ENCODE measurements at regions not wholly inside any gene's neighbourhood (a gene's known extent, or its start where the extent isn't known, plus 50 kb on each side); places are given as distances from the start of the nearest gene placed in this dataset.
A peak's percentile ranks its signal among the peaks of the same experiment; 100 is the strongest.

GRCh38 chr10:118246332-118247295, 95.5 kb downstream of the FAM204A start:
- DNase-seq = no peak

GRCh38 chr10:118243907-118244306, 98.2 kb downstream of the FAM204A start:
- no peak for DNase-seq

GRCh38 chr10:118241229-118242137, 100.6 kb downstream of the FAM204A start:
- peak; percentile 36 for DNase-seq

GRCh38 chr10:118239236-118239630, 102.9 kb downstream of the FAM204A start:
- DNase-seq = no peak

DNA sequence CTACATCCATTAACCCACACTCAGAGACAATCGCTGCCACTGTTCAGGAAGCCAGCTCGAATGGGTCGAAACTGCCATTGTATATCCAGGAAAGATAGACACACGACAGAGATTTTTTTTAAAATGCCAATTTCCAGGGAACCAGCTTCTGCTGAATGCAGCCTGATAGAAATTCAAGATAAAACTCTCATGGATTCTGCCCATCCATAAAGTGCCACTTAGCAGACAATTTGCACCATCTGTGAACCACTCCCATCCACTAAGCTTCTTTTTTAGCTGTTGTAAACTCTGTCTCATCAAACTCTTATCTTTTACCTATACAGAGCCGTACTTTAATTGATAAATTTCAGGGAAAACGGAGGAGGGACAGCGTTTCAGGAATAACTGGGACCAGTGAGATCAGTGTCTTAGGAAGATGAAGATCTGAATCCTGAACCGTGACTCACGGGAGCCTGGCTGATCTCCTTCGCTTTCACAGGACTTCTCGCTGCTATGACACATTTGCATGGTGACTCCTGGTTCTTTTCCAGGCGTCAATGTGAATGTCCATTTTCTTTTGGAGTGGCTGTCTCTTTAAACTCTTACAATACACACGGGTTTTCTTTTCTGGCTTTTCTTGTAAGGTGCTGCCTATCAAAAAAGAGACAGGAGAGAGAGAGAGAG, 103.4 kb downstream of the FAM204A start:
- DNase-seq = no peak

DNA sequence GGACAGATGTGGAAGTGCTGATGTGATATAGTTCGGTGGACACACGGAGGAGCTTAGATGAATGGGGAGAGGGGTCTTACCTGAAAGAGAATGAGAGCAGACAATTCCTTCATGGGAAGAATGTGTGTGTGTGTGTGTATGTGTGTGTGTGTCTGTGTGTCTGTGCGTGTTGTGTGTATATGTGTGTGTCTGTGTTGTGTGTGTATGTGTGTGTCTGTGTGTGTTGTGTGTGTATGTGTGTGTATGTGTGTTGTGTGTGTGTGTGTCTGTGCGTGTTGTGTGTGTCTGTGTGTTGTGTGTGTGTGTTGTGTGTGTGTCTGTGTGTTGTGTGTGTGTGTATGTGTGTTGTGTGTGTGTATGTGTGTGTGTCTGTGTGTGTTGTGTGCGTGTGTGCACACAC, 104.2 kb downstream of the FAM204A start:
- no peak for DNase-seq

GRCh38 chr10:118234683-118235082, 107.4 kb downstream of the FAM204A start:
- no peak for DNase-seq

DNA sequence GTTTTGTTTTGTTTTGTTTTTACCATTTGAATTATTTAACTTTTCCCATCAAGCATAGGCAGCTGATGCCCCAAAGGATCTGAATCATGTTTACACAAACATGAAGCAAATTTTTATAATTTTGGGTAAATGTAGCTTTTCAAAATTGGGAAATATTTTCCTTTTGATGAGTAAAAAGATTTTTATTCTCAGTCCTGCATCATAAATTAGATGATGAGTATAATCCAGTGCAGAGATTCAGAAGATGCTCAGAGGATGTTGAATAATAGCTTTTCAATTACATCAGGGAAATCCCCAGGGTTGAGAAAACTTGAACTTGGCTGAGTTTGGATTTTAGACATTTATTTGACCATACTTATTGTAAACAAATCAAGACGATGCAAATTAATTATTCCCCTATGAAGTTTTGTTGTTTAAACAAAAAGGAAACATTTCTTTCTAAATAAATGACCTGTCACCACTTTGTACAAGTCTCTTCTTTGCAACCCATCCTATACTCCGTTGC, 121.7 kb downstream of the FAM204A start:
- no peak for DNase-seq

GRCh38 chr10:118218562-118218961, 123.6 kb downstream of the FAM204A start:
- no peak for DNase-seq

- no peak for DNase-seq
Measured at GRCh38 chr10:118216571-118217170, 125.5 kb downstream of the FAM204A start.

GRCh38 chr10:118216020-118216419, 126.1 kb downstream of the FAM204A start:
- DNase-seq = no peak

- DNase-seq = no peak
Measured at GRCh38 chr10:118214776-118215175, 127.3 kb downstream of the FAM204A start.

- no peak for DNase-seq
Measured at GRCh38 chr10:118213436-118213835, 128.7 kb downstream of the FAM204A start.

DNA sequence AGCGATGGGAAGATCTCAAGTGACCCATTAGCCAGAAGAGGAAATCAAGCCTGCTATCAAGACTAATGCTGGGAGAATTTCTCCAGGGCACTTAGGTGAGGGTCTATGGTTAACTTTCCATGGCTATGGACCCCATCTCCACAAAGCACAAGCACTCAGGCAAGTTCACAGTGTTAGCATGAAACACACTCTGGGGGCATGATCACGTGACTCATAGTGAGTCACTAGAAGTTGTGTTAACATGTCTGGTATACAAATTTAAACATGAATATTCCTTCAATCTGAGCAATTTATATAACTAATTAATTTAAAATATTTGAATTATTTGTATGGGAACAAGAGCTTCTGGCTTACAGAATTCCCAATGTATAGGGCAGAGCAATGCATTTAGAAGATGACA, 131.8 kb downstream of the FAM204A start:
- no peak for DNase-seq

DNA sequence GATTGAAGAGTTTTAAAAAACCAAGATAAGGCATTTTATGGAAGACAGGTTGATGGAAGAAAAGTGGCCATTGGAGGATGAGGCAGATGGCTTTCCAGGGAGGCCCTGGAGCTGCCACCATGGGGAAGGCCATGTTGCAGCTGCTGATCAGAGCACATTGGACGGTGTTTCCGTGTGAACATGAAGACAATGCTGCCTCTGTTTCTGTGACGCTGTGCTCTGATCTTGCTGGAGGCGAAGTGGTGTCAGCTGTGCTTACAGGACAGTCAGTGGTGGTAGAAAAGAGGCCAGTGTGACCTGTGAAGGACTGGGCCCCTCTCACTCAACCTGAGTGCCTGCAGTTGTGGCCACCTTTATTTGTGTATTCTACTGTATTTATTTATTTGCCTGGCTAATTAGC, 132.9 kb downstream of the FAM204A start:
- DNase-seq = no peak

DNA sequence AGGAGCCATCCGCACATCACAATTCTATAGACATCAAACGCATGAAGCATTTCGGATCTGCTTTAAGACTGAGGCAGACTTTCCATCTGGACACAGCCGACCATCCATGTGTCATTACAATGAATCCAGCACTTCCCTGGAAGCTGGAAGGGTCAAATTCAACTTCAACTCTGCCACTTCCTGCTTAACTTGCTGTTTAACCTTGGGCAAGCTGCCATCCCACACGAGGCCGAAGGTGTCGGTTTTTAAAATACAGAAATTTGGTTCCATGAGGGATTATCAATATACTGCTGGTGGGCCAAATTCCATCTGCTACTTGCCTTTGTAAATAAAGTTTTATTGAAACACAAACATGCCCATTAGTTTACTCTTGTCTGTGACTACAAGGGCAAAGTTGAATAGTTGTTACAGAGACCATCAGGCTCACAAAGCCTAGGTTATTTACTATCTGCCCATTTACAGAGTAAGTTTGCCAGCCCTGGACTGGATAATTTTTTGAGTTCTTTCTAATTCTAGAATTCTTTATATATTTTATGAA, 134.6 kb downstream of the FAM204A start:
- DNase-seq = no peak

- no peak for DNase-seq
Measured at GRCh38 chr10:118204292-118204943, 137.7 kb downstream of the FAM204A start.

DNA sequence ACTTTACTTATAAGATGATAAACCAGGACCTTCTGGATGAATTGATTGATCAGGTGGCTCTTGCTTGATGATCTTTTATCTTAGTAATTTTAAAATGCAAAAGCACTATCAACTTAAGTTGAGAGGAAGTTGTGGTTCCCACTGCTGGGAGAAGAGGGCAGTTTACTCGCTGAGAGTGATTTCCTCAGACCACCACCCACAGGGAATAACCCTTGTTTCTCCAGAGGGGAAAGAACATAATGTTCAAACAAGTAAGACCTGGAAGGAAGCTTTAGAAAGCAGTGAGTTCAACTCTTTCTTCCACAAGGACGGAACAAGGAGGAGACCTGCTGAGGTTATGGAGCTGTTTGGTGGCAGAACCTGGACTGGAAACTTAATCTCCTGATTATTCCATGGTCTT, 138.7 kb downstream of the FAM204A start:
- DNase-seq = no peak

DNA sequence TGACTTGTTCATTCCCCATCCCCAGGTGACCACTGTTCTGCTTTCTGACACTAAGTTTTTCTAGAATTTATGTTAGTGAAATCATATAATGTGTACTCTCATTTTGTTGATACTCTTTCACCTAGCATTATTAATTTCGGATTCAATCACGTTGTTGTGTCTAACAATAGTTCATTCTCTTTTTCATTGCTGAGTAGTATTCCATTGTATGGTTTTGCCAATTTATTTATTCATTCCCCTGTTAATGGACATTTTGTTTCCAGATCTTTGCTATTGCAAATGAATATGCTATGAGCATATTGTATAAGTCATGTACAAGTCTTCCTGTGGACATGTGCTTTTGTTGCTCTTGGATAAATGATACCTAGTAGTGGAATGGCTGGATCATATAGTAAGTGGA, 146.4 kb downstream of the FAM204A start:
- no peak for DNase-seq

- DNase-seq = no peak
Measured at GRCh38 chr10:118193642-118194041, 146.9 kb upstream of the RAB11FIP2 start.

DNA sequence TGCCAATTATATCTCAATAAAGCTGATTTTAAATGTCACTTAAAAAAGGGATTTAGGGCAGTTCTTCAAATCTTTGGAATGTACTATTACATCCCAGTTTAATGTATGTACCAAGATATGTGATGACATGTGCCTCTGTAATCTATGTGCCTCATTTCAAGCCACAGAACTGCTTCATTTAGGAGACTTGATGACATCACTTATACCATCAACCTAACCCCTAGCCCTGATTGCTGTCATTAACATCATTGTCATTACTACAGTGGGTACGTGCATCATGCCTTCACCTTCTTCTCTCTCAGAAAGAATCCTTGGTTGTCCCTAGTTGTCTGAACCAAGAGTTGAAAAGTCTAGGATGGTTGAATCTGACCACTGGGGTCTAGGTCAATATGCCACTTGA, 134.3 kb upstream of the RAB11FIP2 start:
- no peak for DNase-seq

DNA sequence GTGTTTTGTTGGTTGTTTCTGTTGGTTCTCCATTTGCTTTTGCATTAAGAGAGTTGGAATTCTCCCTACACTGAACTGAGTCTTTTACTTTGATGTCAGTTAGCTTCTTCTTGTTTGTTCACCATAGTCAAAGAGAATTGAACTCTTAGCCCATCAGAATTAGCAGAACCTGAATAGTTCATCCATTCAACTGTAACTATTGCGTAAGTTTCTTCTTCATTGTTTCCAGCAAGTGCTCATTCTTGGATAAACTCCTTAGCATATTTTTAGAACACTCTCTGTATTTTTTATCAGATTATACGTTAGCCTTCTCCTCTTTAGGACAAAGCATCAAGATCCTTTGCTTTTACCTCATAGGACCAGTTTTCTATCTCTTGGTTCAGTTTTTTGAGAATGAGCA, 128.4 kb upstream of the RAB11FIP2 start:
- no peak for DNase-seq

Data from NCI-H1694 (cell line).